Astrocyte (in vitro differentiated cells and primary cell): ENCODE measurements at regions not wholly inside any gene's neighbourhood (a gene's known extent, or its start where the extent isn't known, plus 50 kb on each side); places are given as distances from the start of the nearest gene placed in this dataset.

Experiments
- DNase-seq: peaks from one replicate; pipeline ENCODE4 v3.0.0-alpha.2; 2010; ENCODE audit warnings: low read depth
- FAIRE-seq: peaks from 2 replicates; lab custom pipeline; 2011; peaks lifted over from hg19 to GRCh38; lab: Jason Lieb, UNC
- H2AFZ ChIP-seq: 2 replicates; pipeline ENCODE4 v1.6.0; 2012; ENCODE audit warnings: low read depth, low read length, inconsistent platforms
- H3K27ac ChIP-seq: 2 replicates; pipeline ENCODE4 v1.5.1; 2011; ENCODE audit warnings: low read depth, low read length, inconsistent platforms
- H3K27me3 ChIP-seq: 2 replicates; pipeline ENCODE4 v1.6.0; 2011; ENCODE audit warnings: low read length, inconsistent platforms; ENCODE audit not compliant: insufficient read depth
- H3K36me3 ChIP-seq: 2 replicates; pipeline ENCODE4 v1.5.1; 2011; ENCODE audit warnings: low read length, inconsistent platforms; ENCODE audit not compliant: insufficient read depth
- H3K4me1 ChIP-seq: 2 replicates; pipeline ENCODE4 v1.5.1; 2011; ENCODE audit warnings: low read length, inconsistent platforms; ENCODE audit not compliant: insufficient read depth
- H3K4me2 ChIP-seq: 2 replicates; pipeline ENCODE4 v1.6.0; 2012; ENCODE audit warnings: low read length, inconsistent platforms
- H3K4me3 ChIP-seq: 2 replicates; pipeline ENCODE4 v1.5.1; 2011; ENCODE audit warnings: low read depth, mild to moderate bottlenecking, low read length, inconsistent platforms; ENCODE audit not compliant: insufficient read depth
- H3K79me2 ChIP-seq: 2 replicates; pipeline ENCODE4 v1.6.0; 2012; ENCODE audit warnings: mild to moderate bottlenecking, low read length, inconsistent platforms; ENCODE audit not compliant: insufficient read depth
- H3K9ac ChIP-seq: 2 replicates; pipeline ENCODE4 v1.6.0; 2012; ENCODE audit warnings: mild to moderate bottlenecking, low read length, inconsistent platforms
- H3K9me3 ChIP-seq: 2 replicates; pipeline ENCODE4 v1.5.1; 2012; ENCODE audit warnings: low read depth, mild to moderate bottlenecking, low read length, inconsistent platforms; ENCODE audit not compliant: insufficient read depth
- H4K20me1 ChIP-seq: 2 replicates; pipeline ENCODE4 v1.6.0; 2012; ENCODE audit warnings: low read length, inconsistent platforms; ENCODE audit not compliant: insufficient read depth
- H3K27ac Mint-ChIP-seq: one replicate; pipeline ENCODE4 v1.8.0; 2021; ENCODE audit warnings: mild to moderate bottlenecking, mixed read lengths; ENCODE audit not compliant: unreplicated experiment
- H3K27me3 Mint-ChIP-seq: one replicate; pipeline ENCODE4 v1.8.0; 2021; ENCODE audit warnings: low read depth, mixed read lengths; ENCODE audit not compliant: unreplicated experiment
- H3K36me3 Mint-ChIP-seq: one replicate; pipeline ENCODE4 v1.8.0; 2021; ENCODE audit warnings: low read depth, mixed read lengths; ENCODE audit not compliant: unreplicated experiment
- H3K4me1 Mint-ChIP-seq: one replicate; pipeline ENCODE4 v1.8.0; 2021; ENCODE audit warnings: low read depth, mixed read lengths; ENCODE audit not compliant: unreplicated experiment
- H3K4me3 Mint-ChIP-seq: one replicate; pipeline ENCODE4 v1.8.0; 2021; ENCODE audit warnings: mild to moderate bottlenecking, moderate library complexity, mixed read lengths; ENCODE audit not compliant: unreplicated experiment
- H3K9me3 Mint-ChIP-seq: one replicate; pipeline ENCODE4 v1.8.0; 2021; ENCODE audit warnings: mild to moderate bottlenecking, mixed read lengths; ENCODE audit not compliant: unreplicated experiment
- CTCF ChIP-seq: IDR thresholded peaks from 2 replicates; pipeline ENCODE4 v1.5.1; 2011; ENCODE audit warnings: low read depth, mild to moderate bottlenecking, inconsistent platforms, low read length, moderate library complexity; ENCODE audit not compliant: insufficient read depth
- EZH2 ChIP-seq: IDR thresholded peaks from 2 replicates; pipeline ENCODE4 v1.6.1; 2012; ENCODE audit warnings: mild to moderate bottlenecking, low read length, inconsistent platforms; ENCODE audit not compliant: insufficient read depth

GRCh38 chr1:67979532-67979931 lies 70.9 kb downstream of the DIRAS3 start:
- Histone ChIP-seq H3K36me3 (no peaks in the 10 kb centered on the region), H3K4me2 (peak overlapping the region; percentile 55), H3K4me3 (no peak overlapping the region), H3K27ac (peak overlapping the region; percentile 84), H3K27me3 (no peaks in the 10 kb centered on the region), H4K20me1 (no peaks in the 10 kb centered on the region), H2AFZ (no peak overlapping the region), H3K4me1 (peaks cover 18% of the 10 kb centered on the region), H3K9ac (peak overlapping the region; percentile 56), H3K9me3 (no peaks in the 10 kb centered on the region), H3K79me2 (no peaks in the 10 kb centered on the region)
- DNase-seq: no peak
- no peak overlapping the region for H3K27ac Mint-ChIP-seq
- TF ChIP-seq CTCF (no peak), EZH2 (no peak)
- H3K9me3 Mint-ChIP-seq: no peaks in the 10 kb centered on the region
- H3K4me3 Mint-ChIP-seq: no peak overlapping the region
- no peak for FAIRE-seq
- H3K4me1 Mint-ChIP-seq: peaks cover 10% of the 10 kb centered on the region
- no peaks in the 10 kb centered on the region for H3K27me3 Mint-ChIP-seq
- no peaks in the 10 kb centered on the region for H3K36me3 Mint-ChIP-seq

GRCh38 chr1:67978890-67979516 lies 71.4 kb downstream of the DIRAS3 start:
- H3K27ac ChIP-seq: peak overlapping the region; percentile 84
- TF ChIP-seq CTCF (no peak), EZH2 (no peak)

DNA sequence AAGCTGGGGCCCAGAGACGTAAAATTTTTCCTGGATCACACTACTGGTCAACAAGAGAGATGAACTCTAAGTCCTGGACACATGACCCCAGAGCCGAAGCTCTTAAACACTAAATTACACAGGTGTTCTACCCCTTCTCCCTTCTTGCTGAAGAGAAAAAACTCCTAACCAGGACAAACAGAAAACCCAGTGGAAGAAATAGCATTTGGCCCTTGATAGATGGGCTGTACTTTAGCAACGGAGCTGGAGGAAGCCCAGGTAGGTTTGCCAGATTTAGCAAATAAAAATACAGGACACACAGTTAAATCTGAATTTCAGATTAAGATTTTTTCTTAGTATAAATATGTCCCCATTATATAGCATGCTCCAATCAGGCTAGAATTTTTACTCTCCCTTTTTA lies 72.7 kb downstream of the DIRAS3 start:
- TF ChIP-seq EZH2 (no peak), CTCF (no peak)
- H3K36me3 Mint-ChIP-seq: no peaks in the 10 kb centered on the region
- no peak overlapping the region for H3K27ac ChIP-seq
- no peaks in the 10 kb centered on the region for H3K9me3 ChIP-seq
- H3K4me3 ChIP-seq: no peak overlapping the region
- no peaks in the 10 kb centered on the region for H3K36me3 ChIP-seq
- DNase-seq (no peak), FAIRE-seq (no peak)
- no peaks in the 10 kb centered on the region for H3K79me2 ChIP-seq
- no peaks in the 10 kb centered on the region for H3K27me3 Mint-ChIP-seq
- H2AFZ ChIP-seq: no peak overlapping the region
- H3K4me1 Mint-ChIP-seq: peaks cover 12% of the 10 kb centered on the region
- no peak overlapping the region for H3K27ac Mint-ChIP-seq
- no peaks in the 10 kb centered on the region for H4K20me1 ChIP-seq
- H3K27me3 ChIP-seq: no peaks in the 10 kb centered on the region
- H3K9ac ChIP-seq: no peak overlapping the region
- H3K4me1 ChIP-seq: peaks cover 18% of the 10 kb centered on the region
- no peaks in the 10 kb centered on the region for H3K9me3 Mint-ChIP-seq
- H3K4me3 Mint-ChIP-seq: no peak overlapping the region
- H3K4me2 ChIP-seq: no peak overlapping the region

More at GRCh38 chr1:67978890-67979516, 71.4 kb downstream of the DIRAS3 start:
- no peaks in the 10 kb centered on the region for H3K79me2 ChIP-seq
- H3K9ac ChIP-seq: peak overlapping the region; percentile 62
- peak; percentile 100 for DNase-seq
- no peaks in the 10 kb centered on the region for H3K27me3 Mint-ChIP-seq
- H3K36me3 Mint-ChIP-seq: no peaks in the 10 kb centered on the region
- H3K27me3 ChIP-seq: no peaks in the 10 kb centered on the region
- no peaks in the 10 kb centered on the region for H3K9me3 Mint-ChIP-seq
- peak; percentile 92 for FAIRE-seq
- H2AFZ ChIP-seq: no peak overlapping the region
- H3K4me1 Mint-ChIP-seq: peaks cover 10% of the 10 kb centered on the region
- no peaks in the 10 kb centered on the region for H3K36me3 ChIP-seq
- no peaks in the 10 kb centered on the region for H3K9me3 ChIP-seq
- H3K4me3 ChIP-seq: no peak overlapping the region
- H4K20me1 ChIP-seq: no peaks in the 10 kb centered on the region
- H3K27ac Mint-ChIP-seq: no peak overlapping the region
- H3K4me3 Mint-ChIP-seq: no peak overlapping the region
- H3K4me2 ChIP-seq: peak overlapping the region; percentile 55
- peaks cover 18% of the 10 kb centered on the region for H3K4me1 ChIP-seq
